GM12878 (cell line): ENCODE measurements at regions not wholly inside any gene's neighbourhood (a gene's known extent, or its start where the extent isn't known, plus 50 kb on each side); places are given as distances from the start of the nearest gene placed in this dataset.

ENCODE experiments used
- ATAC-seq: fragments of 200-7000 bp; cut with Tn5 transposase; 3 replicates; pipeline ENCODE4 v1.9.1; 2020; ENCODE audit warnings: mild to moderate bottlenecking, moderate library complexity
- BruUV-seq: library from RNA; stranded (reverse); fragments of 400-500 nt; replicated peaks from 2 replicates; lab custom pipeline; 2021; lab: Mats Ljungman, UMichigan
- CTCF ChIA-PET: fragments of 300-600 bp; sonication (Branson Sonifier 250); formaldehyde crosslinking; extraction: SDS; loops from one replicate; lab custom pipeline; 2021; ENCODE audit warnings: inconsistent platforms; lab: Yijun Ruan, JAX
- POLR2A ChIA-PET: fragments of 350-600 bp; formaldehyde crosslinking; extraction: SDS; loops from one replicate; lab custom pipeline; 2021; ENCODE audit warnings: inconsistent platforms; lab: Charles Lee
- RAD21 ChIA-PET: fragments of 300-600 bp; sonication (Branson Sonifier 250); formaldehyde crosslinking; loops from one replicate; lab custom pipeline; 2023; ENCODE audit warnings: antibody characterized with exemption; ENCODE audit not compliant: unreplicated experiment; lab: Charles Lee
- SMC1A ChIA-PET: fragments of 300-600 bp; sonication (Branson Sonifier 250); formaldehyde crosslinking; loops from one replicate; lab custom pipeline; 2023; ENCODE audit not compliant: unreplicated experiment, uncharacterized antibody; lab: Charles Lee
- DNase-seq: peaks from one replicate; pipeline ENCODE4 v3.0.0-alpha.2; 2011; ENCODE audit warnings: low read depth, low spot score
- FAIRE-seq: peaks from 3 replicates; lab custom pipeline; 2011; peaks lifted over from hg19 to GRCh38; lab: Jason Lieb, UNC
- H2AFZ ChIP-seq: 2 replicates; pipeline ENCODE4 v1.6.0; 2011; ENCODE audit warnings: low read depth, low read length, control low read depth; ENCODE audit not compliant: control insufficient read depth
- H3K27ac ChIP-seq: 2 replicates; pipeline ENCODE4 v1.5.1; 2011; ENCODE audit warnings: control low read depth; ENCODE audit not compliant: control insufficient read depth, insufficient read depth
- H3K27me3 ChIP-seq, 2 experiments: replicated peaks in 1 of 2; 2 replicates each; pipeline versions ENCODE4 v1.6.0 to v1.6.1; 2011; ENCODE audit warnings: low read length in 1 of 2; ENCODE audit not compliant: control insufficient read depth in 2 of 2, insufficient read depth in 2 of 2
- H3K36me3 ChIP-seq, 2 experiments: 2 replicates each; pipeline ENCODE4 v1.5.1; 2011; ENCODE audit warnings: low read length in 1 of 2; ENCODE audit not compliant: control insufficient read depth in 2 of 2, insufficient read depth in 2 of 2
- H3K4me1 ChIP-seq: 2 replicates; pipeline ENCODE4 v1.6.1; 2011; ENCODE audit warnings: mild to moderate bottlenecking, low read length, moderate library complexity, mixed read lengths; ENCODE audit not compliant: control insufficient read depth, insufficient read depth
- H3K4me2 ChIP-seq: 2 replicates; pipeline ENCODE4 v1.6.0; 2011; ENCODE audit warnings: control low read depth; ENCODE audit not compliant: control insufficient read depth, insufficient read depth
- H3K4me3 ChIP-seq: fragments of 200-600 bp; sonication (generic); 2 replicates; pipeline ENCODE4 v1.5.1; 2016
- H3K79me2 ChIP-seq: 2 replicates; pipeline ENCODE4 v1.6.0; 2011; ENCODE audit warnings: low read length; ENCODE audit not compliant: control insufficient read depth, insufficient read depth
- H3K9ac ChIP-seq: 2 replicates; pipeline ENCODE4 v1.8.0; 2011; ENCODE audit warnings: low read length, control low read depth, mixed read lengths; ENCODE audit not compliant: control insufficient read depth, insufficient read depth
- H3K9me3 ChIP-seq: replicated peaks from 3 replicates; pipeline ENCODE4 v1.5.1; 2011; ENCODE audit warnings: mild to moderate bottlenecking, low read length; ENCODE audit not compliant: control insufficient read depth, insufficient read depth
- H4K20me1 ChIP-seq: 2 replicates; pipeline ENCODE4 v1.6.0; 2011; ENCODE audit not compliant: control insufficient read depth, insufficient read depth
- BCL3 ChIP-seq: IDR thresholded peaks from 2 replicates; pipeline ENCODE4 v1.6.1; 2011; ENCODE audit warnings: borderline replicate concordance, low read depth, mild to moderate bottlenecking, moderate library complexity, low read length; ENCODE audit not compliant: insufficient read depth, poor library complexity, severe bottlenecking
- BCLAF1 ChIP-seq: fragments of 450-650 bp; IDR thresholded peaks from 2 replicates; pipeline ENCODE4 v1.6.1; 2017; ENCODE audit warnings: antibody characterized with exemption, mild to moderate bottlenecking, moderate library complexity
- CREM ChIP-seq: IDR thresholded peaks from 2 replicates; pipeline ENCODE4 v1.6.1; 2014; ENCODE audit warnings: antibody characterized with exemption, low read depth
- EED ChIP-seq: sonication (generic); IDR thresholded peaks from 2 replicates; pipeline ENCODE4 v1.6.1; 2016; ENCODE audit warnings: antibody characterized with exemption, low read depth
- JUNB ChIP-seq: IDR thresholded peaks from 2 replicates; pipeline ENCODE4 v1.6.1; 2016; ENCODE audit warnings: antibody characterized with exemption, mild to moderate bottlenecking
- KAT2A ChIP-seq: conservative IDR thresholded peaks from 2 replicates; pipeline ENCODE4 v1.6.1; 2011; ENCODE audit warnings: low read depth, low read length; ENCODE audit not compliant: control insufficient read depth
- MEF2A ChIP-seq: IDR thresholded peaks from 2 replicates; pipeline ENCODE4 v1.6.1; 2011; ENCODE audit warnings: low read depth, mild to moderate bottlenecking, low read length, moderate library complexity; ENCODE audit not compliant: insufficient read depth
- MEF2B ChIP-seq: fragments of 450-650 bp; IDR thresholded peaks from 2 replicates; pipeline ENCODE4 v1.6.1; 2018; ENCODE audit warnings: mild to moderate bottlenecking, moderate library complexity; ENCODE audit not compliant: partially characterized antibody, poor library complexity, severe bottlenecking
- NFYA ChIP-seq: IDR thresholded peaks from 2 replicates; pipeline ENCODE4 v1.6.1; 2011; ENCODE audit warnings: low read depth, mild to moderate bottlenecking, low read length, improper control_type of control experiment, borderline replicate concordance
- TAF1 ChIP-seq: IDR thresholded peaks from 2 replicates; pipeline ENCODE4 v1.6.1; 2011; ENCODE audit warnings: mild to moderate bottlenecking, low read depth, low read length, borderline replicate concordance
- ZBTB40 ChIP-seq: fragments of 450-650 bp; IDR thresholded peaks from 2 replicates; pipeline ENCODE4 v1.6.1; 2016; ENCODE audit warnings: mild to moderate bottlenecking, moderate library complexity, borderline replicate concordance
- ZNF687 ChIP-seq: fragments of 450-650 bp; IDR thresholded peaks from 2 replicates; pipeline ENCODE4 v1.6.1; 2017; ENCODE audit warnings: mild to moderate bottlenecking, moderate library complexity
- in situ Hi-C: fragments of 300-500 bp; cut with MboI; formaldehyde crosslinking; loops from 9 replicates; pipeline ENCODE4 v1.14.3; 2018; ENCODE audit warnings: mixed read lengths
- intact Hi-C: fragments of 100-400 bp; cut with micrococcal nuclease; formaldehyde crosslinking; loops from one replicate; pipeline ENCODE4 v1.14.2; 2022; ENCODE audit not compliant: unreplicated experiment

- Histone ChIP-seq H3K9ac (no peak overlapping the region), H3K4me2 (no peak overlapping the region), H3K36me3 (no peaks in the 10 kb centered on the region), H3K27me3 (no peaks in the 10 kb centered on the region), H3K4me1 (no peaks in the 10 kb centered on the region), H3K9me3 (no peaks in the 10 kb centered on the region; the same call in 2 of the 3 replicates), H3K79me2 (no peaks in the 10 kb centered on the region), H2AFZ (no peak overlapping the region), H3K4me3 (no peak overlapping the region), H3K27ac (no peak overlapping the region), H4K20me1 (no peaks in the 10 kb centered on the region)
- intact Hi-C loops (no loop called here), in situ Hi-C loops (no loop called here)
- no peak for FAIRE-seq
- no peak for DNase-seq
- POLR2A ChIA-PET = no interaction called here
- CTCF ChIA-PET = no interaction called here
- ATAC-seq = no peak
- SMC1A ChIA-PET = no interaction called here
- RAD21 ChIA-PET = no interaction called here
- no TSS peak for BruUV-seq
- TF ChIP-seq ZNF687 (no peak), BCLAF1 (no peak), CREM (no peak), ZBTB40 (no peak), MEF2A (no peak), NFYA (no peak), KAT2A (no peak), MEF2B (no peak), EED (no peak), TAF1 (no peak), JUNB (no peak), BCL3 (no peak)
These were observed 431.2 kb downstream of the CDH26 start for GRCh38 chr20:60389441-60389840.
